BLaER1 (cell line): ENCODE measurements at regions not wholly inside any gene's neighbourhood (a gene's known extent, or its start where the extent isn't known, plus 50 kb on each side); places are given as distances from the start of the nearest gene placed in this dataset.

Source experiments
- H3K27ac ChIP-seq: shearing (Covaris generic); formaldehyde crosslinking; 2 replicates; pipeline ENCODE4 v1.8.1; 2022
- H3K27me3 ChIP-seq: shearing (Covaris generic); formaldehyde crosslinking; 2 replicates; pipeline ENCODE4 v1.8.1; 2022
- H3K36me3 ChIP-seq: shearing (Covaris generic); formaldehyde crosslinking; 2 replicates; pipeline ENCODE4 v1.8.1; 2022
- H3K4me1 ChIP-seq: shearing (Covaris generic); formaldehyde crosslinking; 2 replicates; pipeline ENCODE4 v1.8.1; 2022
- H3K4me2 ChIP-seq: shearing (Covaris generic); formaldehyde crosslinking; 2 replicates; pipeline ENCODE4 v1.8.1; 2022
- H3K4me3 ChIP-seq: shearing (Covaris generic); formaldehyde crosslinking; 2 replicates; pipeline ENCODE4 v1.8.1; 2022
- H3K9ac ChIP-seq: shearing (Covaris generic); formaldehyde crosslinking; 2 replicates; pipeline ENCODE4 v1.8.1; 2022
- H3K9me3 ChIP-seq: shearing (Covaris generic); formaldehyde crosslinking; 2 replicates; pipeline ENCODE4 v1.8.1; 2022
- H4K20me1 ChIP-seq: shearing (Covaris generic); formaldehyde crosslinking; 2 replicates; pipeline ENCODE4 v1.8.1; 2022
- Cebpa-rat ChIP-seq: shearing (Covaris generic); IDR thresholded peaks from 2 replicates; pipeline ENCODE4 v1.8.1; 2022

DNA sequence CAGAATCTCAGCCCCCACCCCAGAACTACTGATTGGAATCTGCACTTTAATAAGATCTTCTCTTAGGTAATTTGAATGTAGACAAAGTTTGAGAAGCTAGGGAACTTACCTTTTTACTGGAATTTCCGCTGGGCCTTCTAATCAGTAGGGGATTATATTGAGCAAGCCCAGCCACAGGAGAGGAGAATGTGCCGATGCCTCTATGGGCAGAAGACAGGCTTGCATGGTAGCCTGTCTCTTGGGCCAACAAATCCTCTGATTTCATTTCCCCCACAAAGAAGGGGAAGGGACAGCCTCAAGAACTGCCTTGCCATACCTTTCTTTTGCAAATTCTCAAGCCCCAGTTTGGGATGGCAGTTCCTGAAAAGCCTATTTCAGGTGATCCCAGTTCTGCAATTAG is 163.4 kb upstream of the BDNF start:
- Histone ChIP-seq H3K4me1 (no peaks in the 10 kb centered on the region), H3K27me3 (no peaks in the 10 kb centered on the region), H3K36me3 (no peaks in the 10 kb centered on the region), H3K27ac (no peak overlapping the region), H3K9me3 (no peaks in the 10 kb centered on the region), H4K20me1 (no peaks in the 10 kb centered on the region), H3K4me2 (no peak overlapping the region), H3K9ac (no peak overlapping the region), H3K4me3 (no peak overlapping the region)
- no peak for TF ChIP-seq Cebpa-rat

DNA sequence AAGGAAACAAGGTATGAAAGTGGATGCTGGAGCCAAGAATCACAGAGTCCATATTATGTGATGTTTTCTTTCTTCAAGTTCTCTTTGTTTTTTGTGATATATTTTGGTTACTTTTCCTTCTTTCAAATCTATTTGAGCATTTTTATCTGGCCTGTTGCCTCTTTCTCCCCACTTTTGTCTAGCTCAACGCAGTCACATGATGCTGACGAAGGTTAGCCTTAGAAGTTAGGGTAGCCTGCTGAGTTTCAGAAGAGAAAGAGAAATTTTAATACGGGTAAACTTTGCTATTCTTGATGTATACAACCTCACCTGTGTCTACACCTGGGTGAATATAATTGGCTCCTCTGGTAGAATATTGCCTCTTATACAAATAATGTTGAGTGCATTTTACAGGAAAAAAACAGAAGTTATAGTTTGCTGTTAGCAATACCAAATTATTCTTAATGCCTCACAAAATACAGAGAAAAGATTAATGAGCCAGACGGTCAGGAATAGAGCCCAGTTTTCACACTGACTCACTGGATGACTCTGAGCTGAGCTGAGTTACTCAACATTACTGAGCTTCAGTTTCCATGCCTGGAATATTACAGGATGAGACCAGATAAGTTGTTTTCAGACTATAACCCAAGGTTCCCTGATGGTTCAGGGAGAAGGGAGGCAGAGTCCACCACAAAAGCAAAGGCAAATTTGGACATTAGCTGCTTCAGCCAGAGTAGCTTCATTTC is 161.6 kb upstream of the BDNF start:
- Histone ChIP-seq H3K27ac (no peak overlapping the region), H3K4me2 (no peak overlapping the region), H3K9me3 (no peaks in the 10 kb centered on the region), H3K9ac (no peak overlapping the region), H3K36me3 (no peaks in the 10 kb centered on the region), H3K4me3 (no peak overlapping the region), H4K20me1 (no peaks in the 10 kb centered on the region), H3K4me1 (peaks cover 9% of the 10 kb centered on the region; the same call in 1 of the 2 replicates), H3K27me3 (no peaks in the 10 kb centered on the region)
- no peak for TF ChIP-seq Cebpa-rat

DNA sequence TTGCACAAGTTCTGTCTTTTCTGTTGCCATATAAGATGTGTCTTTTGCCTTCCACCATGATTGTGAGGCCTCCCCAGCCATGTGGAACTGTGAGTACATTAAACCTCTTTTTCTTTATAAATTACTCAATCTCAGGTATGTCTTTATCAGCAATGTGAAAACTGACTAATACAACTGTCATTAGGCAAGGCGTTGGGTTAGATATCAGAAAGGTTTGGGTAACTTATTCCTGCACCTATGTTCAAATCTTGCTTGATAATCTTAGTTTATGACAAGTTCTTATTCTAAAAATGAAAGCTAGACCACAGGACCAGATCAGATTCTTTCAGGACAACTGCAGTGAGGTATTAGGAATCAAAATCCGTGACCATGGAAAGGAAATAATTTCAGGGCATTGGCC is 160.6 kb upstream of the BDNF start:
- no peak for TF ChIP-seq Cebpa-rat
- H3K27ac ChIP-seq, result no peak overlapping the region

DNA sequence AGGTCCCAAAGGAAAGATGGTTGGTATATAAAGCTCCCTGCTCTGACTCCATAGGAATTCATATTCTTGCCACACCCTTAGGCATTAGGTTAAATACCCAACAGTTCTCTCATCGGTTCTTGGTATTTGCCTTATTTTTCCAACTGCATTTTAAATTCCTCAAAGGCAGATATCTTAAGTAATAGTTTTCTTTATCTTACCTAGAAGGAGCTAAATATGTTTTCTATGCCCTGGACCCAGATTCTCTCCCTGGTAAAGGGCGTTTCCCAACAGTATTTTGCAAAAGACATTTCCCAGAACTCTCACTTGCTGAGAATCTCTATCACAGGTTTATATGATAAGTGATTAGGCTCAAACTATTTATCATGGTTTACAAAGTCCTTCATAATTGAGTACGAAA is 158.6 kb upstream of the BDNF start:
- H4K20me1 ChIP-seq, result no peaks in the 10 kb centered on the region
- no peak overlapping the region for H3K9ac ChIP-seq
- H3K4me2 ChIP-seq, result no peak overlapping the region
- no peaks in the 10 kb centered on the region for H3K9me3 ChIP-seq
- no peaks in the 10 kb centered on the region for H3K36me3 ChIP-seq
- H3K4me3 ChIP-seq, result no peak overlapping the region
- H3K4me1 ChIP-seq, result peaks cover 16% of the 10 kb centered on the region; the same call in 1 of the 2 replicates
- TF ChIP-seq Cebpa-rat, result no peak
- H3K27ac ChIP-seq, result no peak overlapping the region
- H3K27me3 ChIP-seq, result no peaks in the 10 kb centered on the region

More for the DNA sequence above, 160.6 kb upstream of the BDNF start:
- no peaks in the 10 kb centered on the region for H3K36me3 ChIP-seq
- no peaks in the 10 kb centered on the region for H4K20me1 ChIP-seq
- peaks cover 16% of the 10 kb centered on the region; the same call in 1 of the 2 replicates for H3K4me1 ChIP-seq
- no peak overlapping the region for H3K4me3 ChIP-seq
- H3K4me2 ChIP-seq, result no peak overlapping the region
- no peaks in the 10 kb centered on the region for H3K27me3 ChIP-seq
- H3K9ac ChIP-seq, result no peak overlapping the region
- no peaks in the 10 kb centered on the region for H3K9me3 ChIP-seq

DNA sequence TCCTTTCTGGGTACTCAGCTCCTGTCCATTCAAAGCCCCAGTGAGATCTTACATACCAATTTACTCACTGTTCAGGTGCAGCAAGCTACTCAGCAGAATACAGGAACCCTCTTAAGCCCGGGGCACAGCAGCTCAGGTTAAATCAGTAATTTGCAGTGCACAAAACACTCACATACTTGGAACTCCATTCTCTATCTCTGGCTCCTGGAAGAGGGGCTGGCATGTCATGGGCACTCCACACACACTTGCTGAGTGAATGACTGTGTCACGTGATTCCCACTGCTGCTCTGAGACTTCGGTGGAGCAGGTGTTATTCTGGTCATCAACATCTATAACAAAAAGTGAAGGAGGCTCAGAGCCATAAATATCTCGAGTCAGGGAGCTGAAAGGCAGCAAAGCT is 157.3 kb upstream of the BDNF start:
- no peaks in the 10 kb centered on the region for H4K20me1 ChIP-seq

DNA sequence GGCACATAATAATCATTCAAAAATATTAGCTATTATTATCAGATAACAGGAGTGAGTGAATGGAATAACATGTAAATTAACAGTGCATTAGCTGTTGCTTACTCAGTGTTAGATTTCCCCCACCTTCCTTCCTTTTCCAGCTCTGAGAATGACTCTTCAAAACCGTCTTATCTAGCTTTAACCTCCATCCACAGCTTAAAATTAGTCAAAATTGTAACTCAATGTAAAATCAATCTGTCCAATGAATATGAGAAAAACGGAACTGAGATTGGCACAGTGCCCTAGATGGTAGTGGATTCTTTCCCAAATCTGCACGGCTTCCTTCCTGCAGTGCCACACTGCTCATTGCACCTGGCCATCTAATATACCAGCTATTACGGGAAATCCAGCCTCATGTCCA is 156.8 kb upstream of the BDNF start:
- Histone ChIP-seq H3K4me3 (no peak overlapping the region), H3K36me3 (no peaks in the 10 kb centered on the region), H3K27me3 (no peaks in the 10 kb centered on the region), H3K4me2 (no peak overlapping the region), H3K9ac (no peak overlapping the region), H3K27ac (no peak overlapping the region), H4K20me1 (no peaks in the 10 kb centered on the region), H3K4me1 (peaks cover 16% of the 10 kb centered on the region; the same call in 1 of the 2 replicates), H3K9me3 (no peaks in the 10 kb centered on the region)
- no peak for TF ChIP-seq Cebpa-rat

More for the DNA sequence above, 157.3 kb upstream of the BDNF start:
- Histone ChIP-seq H3K27ac (no peak overlapping the region), H3K4me2 (no peak overlapping the region), H3K4me1 (peaks cover 16% of the 10 kb centered on the region; the same call in 1 of the 2 replicates), H3K36me3 (no peaks in the 10 kb centered on the region), H3K9ac (no peak overlapping the region), H3K9me3 (no peaks in the 10 kb centered on the region), H3K4me3 (no peak overlapping the region), H3K27me3 (no peaks in the 10 kb centered on the region)
- TF ChIP-seq Cebpa-rat, result no peak

DNA sequence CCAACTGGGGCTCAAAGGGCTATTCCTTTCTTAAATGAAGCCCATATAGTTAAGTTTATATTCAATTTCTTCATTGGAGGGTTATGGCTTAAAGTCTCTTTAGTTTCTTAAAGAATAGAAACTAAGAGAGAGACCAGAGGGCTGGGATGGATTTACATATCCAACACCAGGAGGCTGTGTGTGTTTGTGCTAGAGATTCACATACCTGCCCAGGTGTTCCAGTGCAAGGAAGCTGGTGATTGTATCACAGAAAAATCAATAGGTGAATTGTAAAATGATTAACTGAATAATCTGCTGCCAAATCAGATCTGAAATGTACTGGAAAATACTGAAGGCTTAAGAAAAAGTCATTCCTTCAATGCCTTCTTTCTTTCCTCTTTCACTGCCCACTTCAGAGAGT is 148.2 kb upstream of the BDNF start:
- Histone ChIP-seq H3K4me2 (no peak overlapping the region), H3K4me1 (no peaks in the 10 kb centered on the region), H4K20me1 (no peaks in the 10 kb centered on the region), H3K27ac (no peak overlapping the region), H3K4me3 (no peak overlapping the region), H3K9me3 (no peaks in the 10 kb centered on the region), H3K36me3 (no peaks in the 10 kb centered on the region), H3K9ac (no peak overlapping the region), H3K27me3 (no peaks in the 10 kb centered on the region)
- TF ChIP-seq Cebpa-rat, result no peak

DNA sequence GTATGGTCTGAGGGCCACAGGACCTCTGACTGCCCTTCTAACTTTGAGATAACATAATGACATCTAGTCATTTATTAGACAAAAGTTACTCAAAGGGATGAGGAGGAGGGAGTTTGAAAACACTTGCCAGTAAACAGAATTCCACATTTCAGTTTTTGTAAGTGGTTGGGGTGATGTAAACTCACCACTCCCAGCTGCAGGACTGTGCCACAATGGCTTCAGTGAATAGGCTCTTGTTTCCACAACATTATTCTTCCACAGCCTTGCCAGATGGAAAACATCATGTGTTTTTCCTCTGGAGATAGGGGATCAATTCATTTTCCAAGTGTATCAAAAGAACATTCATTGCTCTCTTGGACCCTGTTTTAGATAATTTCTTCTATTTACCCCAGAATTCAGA is 147.2 kb upstream of the BDNF start:
- no peak overlapping the region for H3K4me3 ChIP-seq
- no peak for TF ChIP-seq Cebpa-rat
- no peaks in the 10 kb centered on the region for H3K9me3 ChIP-seq
- no peak overlapping the region for H3K4me2 ChIP-seq
- H3K27ac ChIP-seq, result no peak overlapping the region
- H3K36me3 ChIP-seq, result no peaks in the 10 kb centered on the region
- H4K20me1 ChIP-seq, result no peaks in the 10 kb centered on the region
- no peaks in the 10 kb centered on the region for H3K27me3 ChIP-seq
- H3K9ac ChIP-seq, result no peak overlapping the region
- no peaks in the 10 kb centered on the region for H3K4me1 ChIP-seq

DNA sequence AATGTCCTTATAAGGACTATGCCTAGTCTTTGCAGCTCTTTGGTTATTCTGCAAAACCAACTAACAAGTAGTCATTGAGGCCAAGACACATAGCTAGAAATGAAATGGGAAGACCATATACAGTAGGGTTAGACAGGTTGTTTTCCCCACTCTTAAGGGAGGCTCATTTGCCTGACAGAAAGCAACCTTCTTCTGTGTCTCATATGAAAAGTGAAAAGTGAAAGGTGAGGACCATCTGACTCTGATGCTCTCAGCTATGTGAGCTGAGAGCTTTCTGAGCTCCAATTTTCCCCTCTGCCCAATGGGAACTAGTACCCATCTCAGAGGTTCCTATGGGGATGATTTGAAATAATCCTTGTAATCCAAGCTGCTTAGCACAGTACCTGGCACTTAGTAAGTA is 142.0 kb upstream of the BDNF start:
- no peaks in the 10 kb centered on the region for H3K4me1 ChIP-seq
- H3K9ac ChIP-seq, result no peak overlapping the region
- no peak for TF ChIP-seq Cebpa-rat
- H3K4me2 ChIP-seq, result no peak overlapping the region
- H3K4me3 ChIP-seq, result no peak overlapping the region
- H3K36me3 ChIP-seq, result no peaks in the 10 kb centered on the region
- H3K9me3 ChIP-seq, result no peaks in the 10 kb centered on the region
- no peaks in the 10 kb centered on the region for H4K20me1 ChIP-seq
- H3K27me3 ChIP-seq, result no peaks in the 10 kb centered on the region
- H3K27ac ChIP-seq, result no peak overlapping the region

DNA sequence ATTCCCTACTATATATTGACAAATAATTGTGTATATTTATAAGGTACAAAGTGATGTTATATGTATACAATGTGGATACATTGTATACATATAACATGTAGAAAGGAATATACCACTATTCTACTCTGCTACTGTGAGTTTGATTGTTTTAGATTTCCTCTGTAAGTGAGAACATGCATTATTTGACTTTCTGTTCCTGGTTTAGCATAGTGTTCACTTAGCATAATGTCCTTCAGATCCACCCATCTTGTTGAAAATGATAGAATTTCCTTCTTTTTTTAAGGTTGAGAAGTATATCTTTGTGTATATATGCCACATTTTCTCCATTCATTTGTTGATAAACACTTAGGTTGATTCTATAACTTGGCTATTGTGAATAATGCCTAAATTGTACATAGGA is 140.8 kb upstream of the BDNF start:
- no peak overlapping the region for H3K4me3 ChIP-seq
- no peaks in the 10 kb centered on the region for H3K4me1 ChIP-seq
- H3K9ac ChIP-seq, result no peak overlapping the region
- no peaks in the 10 kb centered on the region for H3K36me3 ChIP-seq
- no peaks in the 10 kb centered on the region for H4K20me1 ChIP-seq
- H3K9me3 ChIP-seq, result no peaks in the 10 kb centered on the region
- no peak overlapping the region for H3K27ac ChIP-seq
- TF ChIP-seq Cebpa-rat, result no peak
- no peaks in the 10 kb centered on the region for H3K27me3 ChIP-seq
- H3K4me2 ChIP-seq, result no peak overlapping the region
